ENCODE measurements at regions not wholly inside any gene's neighbourhood (a gene's known extent, or its start where the extent isn't known, plus 50 kb on each side); places are given as distances from the start of the nearest gene placed in this dataset.
"Not testable (repeated sequence)": the region's sequence is repeated elsewhere in the genome, so short reads cannot be mapped to it uniquely, and the experiment has no call there.

DNA sequence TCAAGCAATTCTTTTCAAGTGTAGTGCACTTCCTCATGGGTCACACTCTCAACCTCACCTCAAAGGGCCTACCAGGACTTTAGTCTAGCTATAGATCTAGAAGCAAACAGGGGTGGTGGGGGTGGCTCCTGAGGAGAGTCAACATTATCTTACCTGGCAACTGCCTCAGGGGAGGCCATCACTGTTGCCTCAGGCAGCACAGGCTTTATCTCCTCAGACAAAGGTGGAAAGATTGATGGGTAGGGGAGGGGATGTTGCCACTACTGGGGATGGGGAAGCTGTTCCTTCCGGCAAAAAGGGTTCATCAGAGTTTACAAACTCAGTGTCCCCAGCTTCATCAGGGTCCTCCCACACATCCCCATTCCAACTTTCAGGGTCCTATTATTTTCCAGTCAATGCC is 87.4 kb upstream of the CYRIA start:
- DNase-seq (ENCODE audit: low read depth), result not testable (repeated sequence)

DNA sequence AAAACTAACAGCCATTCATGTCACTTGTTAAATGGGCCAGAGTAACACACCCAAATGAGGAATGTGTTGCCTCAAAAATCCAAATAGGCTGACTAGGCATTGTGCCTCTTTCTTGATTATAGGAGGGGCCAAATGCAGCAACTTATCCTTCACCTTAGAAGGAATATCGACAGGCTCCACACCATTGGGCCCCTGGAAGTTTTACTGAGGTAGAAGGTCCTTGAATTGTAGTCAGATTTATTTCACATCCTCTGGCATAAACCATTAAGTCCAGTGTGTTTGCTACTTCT is 85.2 kb upstream of the CYRIA start:
- DNase-seq (ENCODE audit: low read depth), result not testable (repeated sequence)

DNA sequence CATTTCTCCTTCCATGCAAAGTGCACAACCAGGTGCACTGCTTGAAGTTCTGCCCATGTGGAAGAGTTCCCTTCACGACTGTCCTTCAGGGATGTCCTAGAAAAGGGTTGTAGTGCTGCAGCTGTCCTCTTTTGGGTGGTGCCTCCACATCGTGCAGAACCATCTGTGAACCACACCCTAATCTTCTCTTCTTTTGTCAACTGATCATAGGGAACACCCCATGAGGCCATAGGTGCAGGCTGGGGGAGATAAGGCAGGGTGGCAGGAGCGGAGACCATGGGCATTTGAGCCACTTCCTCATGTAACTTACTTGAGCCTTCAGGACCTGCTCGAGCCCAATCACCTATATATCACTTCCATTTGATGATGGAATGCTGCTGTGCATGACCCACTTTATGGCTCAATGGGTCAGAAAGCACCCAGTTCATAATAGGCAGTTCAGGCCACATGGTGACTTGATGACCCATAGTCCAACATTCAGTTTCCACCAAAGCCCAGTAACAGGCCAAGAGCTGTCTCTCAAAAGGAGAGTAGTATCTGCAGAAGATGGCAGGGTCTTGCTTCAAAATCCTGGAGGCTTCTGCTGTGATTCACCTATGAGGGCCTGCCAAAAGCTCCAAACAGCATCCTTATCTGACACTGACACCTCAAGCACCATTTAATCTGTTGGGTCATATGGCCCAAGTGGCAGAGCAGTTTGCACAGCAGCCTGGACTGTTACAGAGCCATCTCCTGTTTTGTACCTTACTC is 84.7 kb upstream of the CYRIA start:
- no peak for DNase-seq (ENCODE audit: low read depth)

DNA sequence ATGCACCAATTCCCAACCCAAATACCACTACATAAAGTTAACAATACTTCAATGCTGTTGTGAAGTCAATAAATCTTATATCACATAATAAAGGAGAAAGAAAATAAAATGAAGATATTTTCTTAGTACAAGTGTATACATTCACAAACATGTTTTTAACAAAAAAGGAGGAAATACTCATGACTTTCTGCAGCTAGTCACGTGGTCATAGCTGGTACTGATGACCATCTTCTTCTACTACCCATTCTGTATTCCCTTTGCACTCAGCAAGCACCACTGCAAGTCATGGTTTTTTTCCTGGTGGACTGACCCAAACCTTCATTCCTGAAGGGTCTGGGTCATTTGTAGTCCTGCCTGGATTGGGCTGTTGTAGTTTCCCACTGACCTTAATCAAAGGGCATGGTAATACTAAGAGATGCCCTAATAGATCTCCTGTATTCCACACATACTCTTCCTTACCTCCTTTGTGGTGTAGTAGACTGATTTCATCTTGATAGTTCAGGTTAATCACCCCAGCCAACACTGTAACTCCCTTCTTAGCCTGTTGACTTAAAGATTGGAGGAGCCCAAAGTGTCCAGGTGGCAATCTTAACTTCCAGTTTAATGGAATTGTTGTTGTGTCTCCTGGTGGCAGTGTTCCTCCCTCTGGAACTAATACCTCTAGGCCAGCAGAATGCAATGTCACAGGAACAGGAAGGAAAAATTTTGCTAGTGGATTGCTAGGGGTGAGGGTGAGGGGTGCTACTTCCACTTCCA is 83.1 kb upstream of the CYRIA start:
- DNase-seq (ENCODE audit: low read depth), result not testable (repeated sequence)

DNA sequence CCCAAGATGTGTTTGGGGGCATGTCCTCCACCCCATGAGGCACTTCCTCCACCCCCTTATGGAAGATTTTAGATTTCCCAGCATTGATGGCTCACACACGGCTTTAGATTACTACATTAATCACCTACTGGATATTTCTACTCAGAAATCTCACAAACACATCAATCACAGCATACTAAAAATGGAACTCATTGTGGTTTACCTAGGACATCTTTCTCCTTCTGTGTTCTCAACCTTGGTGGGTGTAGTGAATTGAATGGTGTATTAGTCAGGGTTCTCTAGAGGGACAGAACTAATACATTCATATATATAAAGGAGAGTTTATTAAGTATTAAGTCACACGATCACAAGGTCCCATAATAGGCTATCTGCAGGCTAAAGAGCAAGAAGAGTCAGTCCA is 82.1 kb upstream of the CYRIA start:
- no peak for DNase-seq (ENCODE audit: low read depth)

DNA sequence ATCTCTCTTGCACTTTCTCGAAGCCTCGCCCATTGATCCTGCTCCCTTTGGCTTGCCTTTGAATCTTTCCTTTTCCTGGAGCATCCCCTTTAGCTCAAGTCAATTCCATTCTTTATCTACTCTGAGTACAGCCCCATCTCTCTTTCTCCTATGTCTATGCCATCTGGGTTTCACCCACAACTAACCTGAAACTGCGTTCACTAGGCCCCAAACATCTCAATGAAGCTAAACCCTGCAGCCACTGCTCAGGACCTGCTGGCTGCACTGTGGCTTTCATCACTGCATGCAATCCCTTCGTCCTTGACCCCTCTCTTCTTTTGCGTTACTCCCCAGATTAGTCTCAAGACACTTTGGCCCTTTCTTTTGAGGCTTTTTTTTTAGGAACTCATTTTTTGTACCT is 81.6 kb upstream of the CYRIA start:
- DNase-seq (ENCODE audit: low read depth), result no peak

DNA sequence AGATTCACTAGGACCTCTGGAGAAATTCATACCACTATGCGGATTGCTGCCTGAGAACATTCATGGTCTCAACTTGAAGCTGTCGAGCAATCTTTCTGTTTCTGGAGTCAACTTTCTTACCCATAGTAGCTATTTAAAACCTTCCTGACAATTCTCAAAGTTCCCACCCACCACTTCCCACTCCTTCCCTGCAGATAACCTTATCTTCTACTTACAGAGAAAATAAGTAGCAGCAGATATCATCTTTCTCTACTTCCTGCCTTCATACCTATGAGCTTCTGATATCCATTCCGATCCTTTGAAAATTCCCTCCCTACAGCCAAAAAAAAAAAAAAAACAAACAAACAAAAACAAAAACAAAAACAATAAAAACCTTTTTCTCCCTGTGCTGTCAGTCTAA is 81.2 kb upstream of the CYRIA start:
- DNase-seq (ENCODE audit: low read depth), result no peak

DNA sequence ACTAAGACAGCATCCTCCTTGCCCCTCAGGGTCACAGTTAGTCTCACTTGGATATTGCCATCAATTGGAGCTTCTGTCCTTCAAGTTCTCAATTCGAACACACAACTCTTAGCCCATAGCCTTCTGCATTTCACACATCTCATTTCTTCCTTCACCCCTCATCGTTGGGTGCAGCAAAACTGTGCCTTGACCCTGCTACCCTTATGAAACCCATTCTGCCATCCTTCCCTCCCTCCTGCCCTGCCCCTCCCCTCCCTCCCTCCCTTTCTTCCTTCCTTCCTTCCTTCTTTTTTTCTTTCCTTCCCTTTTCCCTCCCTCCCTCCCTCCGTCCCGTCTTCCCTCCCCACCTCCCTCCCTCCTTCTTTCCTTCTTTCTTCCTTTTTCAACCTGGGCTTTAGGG is 80.7 kb upstream of the CYRIA start:
- no peak for DNase-seq (ENCODE audit: low read depth)

DNA sequence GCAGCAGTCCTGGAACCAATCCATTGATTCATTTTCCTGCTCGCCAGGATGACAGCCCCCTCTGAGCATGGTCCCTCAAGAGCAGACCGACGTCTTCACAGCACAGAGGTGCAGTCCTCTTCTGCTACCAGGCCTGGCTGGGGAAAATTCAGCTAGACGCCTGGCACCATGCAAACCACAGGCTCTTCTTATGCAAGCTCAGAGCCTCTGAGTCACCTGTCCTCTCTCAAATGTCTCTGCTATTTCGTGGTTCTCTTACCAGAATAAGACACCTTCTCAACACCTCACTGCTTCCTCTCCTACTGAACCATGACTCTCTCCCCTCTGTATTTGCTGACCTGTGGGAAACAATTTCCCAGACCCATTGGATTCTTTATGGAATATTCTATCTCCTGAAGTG is 79.8 kb upstream of the CYRIA start:
- no peak for DNase-seq (ENCODE audit: low read depth)

DNA sequence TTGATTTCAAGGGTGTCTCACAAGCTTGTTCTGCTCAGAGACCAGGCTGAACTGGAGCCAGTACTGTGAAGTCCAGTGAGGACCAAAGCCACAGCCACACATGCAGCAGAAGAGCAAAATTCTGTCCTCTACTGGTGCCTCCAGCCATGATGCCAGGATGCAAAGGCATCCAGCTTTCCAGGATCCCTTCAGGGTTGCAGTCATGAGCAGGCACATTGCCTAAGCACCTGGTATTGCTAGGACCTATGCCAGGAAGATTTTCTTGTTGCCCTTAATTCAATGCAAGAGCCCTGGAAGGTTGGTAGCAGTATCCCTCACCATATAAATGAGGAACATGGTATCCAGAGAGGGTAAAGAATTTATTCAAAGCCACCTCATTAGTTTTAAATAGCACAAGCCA is 78.9 kb upstream of the CYRIA start:
- no peak for DNase-seq (ENCODE audit: low read depth)

DNA sequence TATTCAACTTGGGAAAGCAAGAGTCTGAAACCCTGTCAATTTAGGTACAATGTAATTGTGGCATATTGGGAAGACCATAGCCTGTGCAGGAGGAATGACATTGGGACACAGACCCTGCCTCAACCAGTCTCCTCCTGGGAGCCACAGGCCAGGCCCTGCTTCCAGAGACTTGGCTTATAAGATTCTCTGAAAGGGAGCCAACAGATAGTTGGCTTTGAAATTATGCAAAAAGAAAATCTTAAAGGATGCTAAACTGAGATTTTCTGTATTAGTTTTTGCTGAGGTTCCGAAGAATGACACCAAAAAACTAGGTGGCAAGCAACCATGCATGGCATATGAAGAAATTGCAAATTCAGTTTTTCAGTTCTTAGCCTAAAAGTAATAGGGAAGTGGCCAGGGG is 76.4 kb upstream of the CYRIA start:
- no peak for DNase-seq (ENCODE audit: low read depth)

DNA sequence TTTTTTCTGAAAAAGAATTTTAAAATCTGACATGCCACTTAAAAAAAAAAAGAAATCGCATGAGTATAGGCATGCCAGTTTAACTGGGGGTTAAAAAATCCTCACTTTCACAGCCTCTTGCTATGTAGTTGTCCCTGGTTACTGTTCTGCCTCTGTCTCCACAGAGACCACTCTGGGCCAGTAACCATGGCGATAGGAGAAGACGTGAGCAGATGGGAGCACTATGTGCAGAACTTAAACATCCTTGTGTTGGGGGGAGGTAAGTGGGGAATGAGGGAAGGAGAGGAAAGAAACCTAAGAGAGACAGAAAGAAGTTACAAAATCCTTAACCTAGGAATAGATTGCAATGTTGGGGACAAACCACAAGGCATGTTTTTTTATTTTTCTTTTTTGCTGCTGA is 75.9 kb upstream of the CYRIA start:
- no peak for DNase-seq (ENCODE audit: low read depth)

DNA sequence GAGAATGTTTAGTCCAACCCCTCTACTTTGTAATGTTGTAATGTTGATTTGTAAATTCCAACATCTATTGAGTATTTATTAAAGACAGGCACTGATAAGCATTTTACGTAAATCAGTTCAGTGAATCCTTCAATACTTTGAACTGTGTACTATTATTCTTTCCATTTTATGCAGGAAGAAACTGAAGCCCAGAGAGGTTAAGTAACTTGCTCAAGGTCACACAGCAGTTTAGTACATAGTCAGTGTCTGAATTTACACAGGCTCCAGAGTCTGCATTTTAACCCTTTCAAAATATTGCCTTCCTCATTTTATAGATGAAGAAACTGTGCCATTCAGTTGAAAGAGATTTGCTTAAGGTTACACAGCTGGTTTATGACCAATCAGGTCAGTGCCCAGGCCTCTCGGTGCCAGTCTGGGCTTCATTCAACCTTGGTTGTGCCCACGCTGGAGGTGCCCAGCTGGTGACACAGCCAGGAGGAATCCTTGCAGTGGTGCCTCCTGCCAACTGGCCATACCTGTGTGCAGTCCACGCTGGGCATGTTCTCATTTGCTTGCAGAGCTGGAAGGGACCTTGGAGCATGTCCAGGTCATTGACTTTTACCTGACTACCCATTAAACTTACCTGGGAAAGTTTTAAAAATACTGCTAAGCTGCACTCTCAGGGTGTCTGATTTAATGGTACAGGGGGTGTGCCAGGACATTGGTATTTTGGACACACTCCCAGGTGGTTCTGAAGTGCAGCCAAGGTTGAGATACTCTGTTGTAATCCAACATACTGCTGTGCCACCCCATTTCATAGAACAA is 74.3 kb upstream of the CYRIA start:
- no peak for DNase-seq (ENCODE audit: low read depth)

DNA sequence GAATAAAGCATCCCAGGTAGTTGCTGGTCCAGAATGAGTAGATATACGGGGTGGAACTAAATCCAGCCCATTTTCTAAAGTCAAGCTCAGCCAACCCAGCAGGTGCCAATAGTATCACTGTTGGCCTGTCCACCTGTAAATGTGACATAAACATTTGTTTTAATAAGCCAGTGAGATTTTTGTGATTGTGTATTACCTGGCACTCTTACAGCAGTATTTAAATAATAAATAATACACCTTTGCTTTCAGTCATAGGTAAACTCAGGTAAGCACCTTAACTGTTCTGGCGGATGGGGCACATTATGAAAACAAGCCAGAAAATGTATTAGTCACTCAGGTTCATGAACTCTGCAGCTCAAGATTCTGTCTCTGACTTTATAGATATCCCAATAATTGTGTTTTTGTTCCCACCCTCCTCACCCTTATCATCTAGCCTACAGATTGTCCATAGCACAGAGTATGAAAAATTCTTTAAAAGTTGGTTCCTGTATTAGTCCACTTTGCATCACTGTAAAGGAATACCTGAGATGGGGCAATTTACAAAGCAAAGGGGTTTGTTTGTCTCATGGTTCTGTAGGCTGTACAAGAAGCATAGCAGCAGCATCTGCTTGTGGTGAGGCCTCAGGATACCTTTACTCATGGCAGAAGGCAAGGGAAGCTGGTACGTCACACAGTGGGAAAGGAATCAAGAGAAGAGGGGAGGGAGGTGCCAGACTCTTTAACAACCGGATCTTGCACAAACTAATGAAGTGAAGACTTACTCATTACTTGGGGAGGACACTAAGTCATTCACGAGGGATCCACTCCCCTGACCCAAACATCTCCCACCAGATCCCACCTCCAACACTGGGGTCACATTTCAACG is 73.0 kb upstream of the CYRIA start:
- DNase-seq (ENCODE audit: low read depth), result no peak

DNA sequence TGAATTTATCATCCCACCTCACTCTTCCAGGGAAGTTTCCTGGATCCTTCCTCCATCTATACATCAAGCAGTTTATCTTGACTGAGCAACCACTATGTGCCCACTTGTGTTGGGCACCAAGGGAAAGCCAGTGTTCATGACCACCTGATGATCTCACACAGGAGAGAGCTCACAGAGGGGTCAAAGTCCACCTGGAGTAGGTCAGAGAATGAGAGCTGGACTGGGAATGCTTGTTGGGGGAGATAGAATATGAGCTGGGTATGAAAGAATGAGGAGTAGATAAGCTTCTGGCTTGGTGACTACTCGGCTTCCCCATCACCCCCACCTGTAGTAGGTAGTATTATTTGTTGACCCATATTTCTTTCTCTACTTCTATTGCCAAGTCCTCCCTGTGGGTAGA is 72.2 kb upstream of the CYRIA start:
- no peak for DNase-seq (ENCODE audit: low read depth)

DNA sequence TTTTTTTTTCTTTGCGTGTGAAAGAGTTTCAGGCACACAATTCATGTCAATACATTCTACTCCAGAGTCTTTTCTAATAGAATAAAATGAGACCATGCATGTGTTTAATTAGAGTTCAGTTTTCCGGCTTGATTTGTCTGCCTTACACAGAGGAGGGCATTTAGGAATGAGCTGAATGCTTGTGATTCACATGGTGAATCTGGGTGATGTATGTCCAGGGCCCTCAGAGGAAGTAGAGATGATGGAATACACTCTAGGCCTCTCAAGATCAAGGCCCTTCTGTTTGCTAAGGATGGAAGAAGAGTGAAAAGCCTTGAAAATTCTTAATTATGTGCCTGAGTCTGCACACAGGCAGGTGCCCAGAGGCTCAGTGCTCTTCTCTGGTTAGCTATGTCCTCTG is 71.0 kb upstream of the CYRIA start:
- no peak for DNase-seq (ENCODE audit: low read depth)

DNA sequence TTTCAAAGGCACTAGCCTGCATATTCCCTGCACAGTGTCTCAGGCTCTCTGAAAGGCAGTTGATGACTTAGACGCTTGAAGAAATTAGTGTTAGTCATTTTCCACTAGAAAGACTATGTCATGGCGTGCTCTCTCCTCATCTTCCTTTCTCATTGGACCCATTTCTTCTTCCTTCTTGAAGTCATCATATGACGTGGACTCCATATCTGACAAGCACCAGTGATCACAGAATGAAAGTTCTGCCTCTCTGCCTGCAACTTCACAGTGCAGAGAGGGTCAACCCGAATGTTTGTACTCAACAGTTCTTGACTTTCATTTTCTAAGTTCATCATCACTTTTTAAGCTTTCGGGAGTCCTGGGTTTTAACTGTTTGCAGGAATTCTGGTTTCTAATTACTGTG is 63.7 kb upstream of the CYRIA start:
- DNase-seq (ENCODE audit: low read depth), result no peak

DNA sequence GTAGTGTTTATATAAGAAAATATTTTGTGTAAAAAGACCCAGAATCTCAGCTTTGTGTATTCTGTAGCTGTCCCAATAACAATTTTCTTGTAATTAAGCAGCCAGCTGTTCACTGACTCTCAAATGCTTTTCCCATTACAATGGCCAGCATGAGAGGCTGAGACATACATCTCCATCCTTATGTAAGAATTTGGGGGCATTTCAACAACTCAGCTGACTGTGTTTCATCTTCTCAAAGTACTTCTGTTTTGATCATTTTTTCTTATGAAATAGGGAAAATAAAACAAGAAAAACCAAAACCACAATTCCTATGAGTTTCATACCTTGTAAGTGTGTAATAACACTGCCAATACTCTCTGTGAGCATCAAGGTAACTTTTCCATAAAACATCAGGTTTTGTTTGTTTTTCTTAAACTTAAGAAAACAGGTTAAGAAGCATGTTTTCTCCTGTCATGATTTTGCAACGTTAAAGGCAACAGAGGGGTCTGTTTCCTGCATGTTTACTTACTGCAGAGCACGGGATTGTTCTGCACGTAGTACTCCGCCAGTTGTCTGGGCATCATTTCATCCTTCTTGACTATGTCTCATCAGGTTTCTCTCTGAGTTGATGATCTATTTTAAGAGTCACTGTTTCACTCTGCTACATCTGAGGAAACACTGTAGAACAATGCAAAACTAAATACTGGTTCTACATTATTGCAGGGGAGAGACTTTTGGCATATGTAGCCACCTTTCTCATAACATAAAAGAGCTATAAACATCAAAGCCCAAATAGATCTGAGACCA is 62.9 kb upstream of the CYRIA start:
- DNase-seq (ENCODE audit: low read depth), result peak; percentile 18

DNA sequence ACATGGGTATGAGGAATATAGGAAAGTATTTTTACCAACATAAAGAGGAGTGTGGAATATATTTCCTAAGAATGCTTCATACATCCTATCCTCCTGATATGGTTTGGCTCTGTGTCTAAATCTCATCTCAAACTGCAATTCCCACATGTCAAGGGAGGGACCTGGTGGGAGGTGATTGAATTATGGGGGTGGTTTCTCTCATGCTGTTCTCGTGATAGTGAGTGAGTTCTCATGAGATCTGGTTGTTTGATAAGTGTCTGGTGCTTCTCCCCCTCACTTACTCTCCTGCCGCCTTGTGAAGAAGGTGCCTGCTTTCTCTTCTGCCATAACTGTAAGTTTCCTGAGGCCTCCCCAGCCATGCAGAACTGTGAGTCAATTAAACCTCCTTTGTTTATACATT is 62.2 kb upstream of the CYRIA start:
- DNase-seq (ENCODE audit: low read depth), result not testable (repeated sequence)

DNA sequence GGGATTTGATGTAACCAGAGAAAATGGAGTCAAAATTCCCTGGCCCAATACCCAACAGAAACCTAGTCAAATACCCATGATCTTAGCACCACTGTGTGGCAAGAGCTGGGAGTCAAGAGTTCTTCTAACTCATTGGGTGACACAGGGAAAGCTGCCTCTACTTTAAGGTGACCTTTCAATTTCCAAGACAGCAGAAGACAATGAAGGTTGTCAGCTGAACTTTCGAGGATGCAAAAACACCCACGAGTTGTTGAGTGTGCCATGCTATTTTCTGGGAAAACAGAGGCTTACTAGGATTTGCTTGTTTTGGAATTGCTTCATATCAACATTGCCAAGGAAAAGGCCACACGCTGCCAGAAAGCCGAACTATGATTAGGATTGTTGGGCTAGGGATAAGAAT is 61.6 kb upstream of the CYRIA start:
- DNase-seq (ENCODE audit: low read depth), result peak; percentile 48

DNA sequence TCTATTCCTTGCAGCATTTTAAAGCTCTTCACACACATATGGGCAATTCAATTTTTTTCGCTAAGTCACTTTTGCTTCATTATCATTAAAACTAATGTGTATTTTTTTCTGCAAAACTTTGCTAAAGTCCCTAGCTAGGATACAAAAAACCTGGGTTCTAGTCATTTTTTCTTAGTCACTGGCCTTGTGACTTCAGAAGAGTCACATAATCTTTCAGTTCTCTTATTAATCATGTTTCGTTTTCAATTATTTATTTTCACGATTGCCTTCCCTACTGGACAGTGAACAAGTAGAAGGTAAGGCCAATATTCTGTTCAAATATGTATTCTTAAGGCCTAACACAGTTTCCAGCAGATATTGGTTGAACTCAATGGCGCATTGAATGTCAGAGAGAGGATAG is 60.9 kb upstream of the CYRIA start:
- DNase-seq (ENCODE audit: low read depth), result no peak

All from stromal cell of bone marrow (primary cell).